ENCODE measurements at regions not wholly inside any gene's neighbourhood (a gene's known extent, or its start where the extent isn't known, plus 50 kb on each side); places are given as distances from the start of the nearest gene placed in this dataset.

DNA sequence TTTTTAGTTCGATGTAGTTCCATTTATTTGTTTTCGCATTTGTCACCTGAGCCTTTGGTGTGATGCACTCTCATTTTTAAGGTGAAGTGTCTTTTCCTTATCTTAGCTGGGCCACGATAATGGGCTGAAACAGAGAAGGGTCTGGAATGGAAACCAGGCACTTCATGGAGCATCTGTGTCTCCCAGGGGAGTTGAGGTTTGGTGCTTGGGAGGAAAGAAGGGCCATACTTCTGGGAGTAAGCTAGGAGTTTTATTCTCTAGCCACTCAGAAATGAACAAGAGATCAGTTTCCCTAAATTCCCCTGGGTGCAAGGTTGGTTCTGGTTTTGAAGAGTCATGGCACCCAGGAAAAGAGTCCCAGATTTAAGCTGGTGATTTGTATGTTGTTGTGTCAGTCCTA, 179.4 kb upstream of the CXCR4 start:
- TF ChIP-seq, protein P1, sequence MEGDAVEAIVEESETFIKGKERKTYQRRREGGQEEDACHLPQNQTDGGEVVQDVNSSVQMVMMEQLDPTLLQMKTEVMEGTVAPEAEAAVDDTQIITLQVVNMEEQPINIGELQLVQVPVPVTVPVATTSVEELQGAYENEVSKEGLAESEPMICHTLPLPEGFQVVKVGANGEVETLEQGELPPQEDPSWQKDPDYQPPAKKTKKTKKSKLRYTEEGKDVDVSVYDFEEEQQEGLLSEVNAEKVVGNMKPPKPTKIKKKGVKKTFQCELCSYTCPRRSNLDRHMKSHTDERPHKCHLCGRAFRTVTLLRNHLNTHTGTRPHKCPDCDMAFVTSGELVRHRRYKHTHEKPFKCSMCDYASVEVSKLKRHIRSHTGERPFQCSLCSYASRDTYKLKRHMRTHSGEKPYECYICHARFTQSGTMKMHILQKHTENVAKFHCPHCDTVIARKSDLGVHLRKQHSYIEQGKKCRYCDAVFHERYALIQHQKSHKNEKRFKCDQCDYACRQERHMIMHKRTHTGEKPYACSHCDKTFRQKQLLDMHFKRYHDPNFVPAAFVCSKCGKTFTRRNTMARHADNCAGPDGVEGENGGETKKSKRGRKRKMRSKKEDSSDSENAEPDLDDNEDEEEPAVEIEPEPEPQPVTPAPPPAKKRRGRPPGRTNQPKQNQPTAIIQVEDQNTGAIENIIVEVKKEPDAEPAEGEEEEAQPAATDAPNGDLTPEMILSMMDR (IDR thresholded peaks at IDR 0.05): no peak
- DNase-seq (no peak), ATAC-seq (no peak)
- Mint-ChIP-seq H3K36me3 (ENCODE audit: low read depth) (no peaks in the 10 kb centered on the region), H3K9me3 (no peaks in the 10 kb centered on the region), H3K4me1 (ENCODE audit: low read depth) (peaks cover 12% of the 10 kb centered on the region), H3K4me3 (no peak overlapping the region), H3K27ac (no peak overlapping the region), H3K27me3 (no peaks in the 10 kb centered on the region)
- ChIA-PET CTCF (no interaction called here), POLR2A (no interaction called here)
- intact Hi-C loops (cut with micrococcal nuclease): no loop called here

GRCh38 chr2:136295168-136295567, 177.2 kb upstream of the CXCR4 start:
- ChIA-PET CTCF (interaction anchor here (1.1 kb wide), 1 partner anchor 10 kb away, joined by 6 read pairs; no protein-coding TSS in a partner anchor), POLR2A (no interaction called here)
- H3K36me3 Mint-ChIP-seq (ENCODE audit: low read depth): no peaks in the 10 kb centered on the region
- intact Hi-C loops (cut with micrococcal nuclease): no loop called here
- H3K27me3 Mint-ChIP-seq: no peaks in the 10 kb centered on the region
- H3K4me1 Mint-ChIP-seq (ENCODE audit: low read depth): peaks cover 15% of the 10 kb centered on the region
- ATAC-seq: no peak
- DNase-seq: no peak
- H3K27ac Mint-ChIP-seq: no peak overlapping the region
- no peaks in the 10 kb centered on the region for H3K9me3 Mint-ChIP-seq
- TF ChIP-seq, protein P1 (IDR thresholded peaks at IDR 0.05): no peak
- H3K4me3 Mint-ChIP-seq: no peak overlapping the region

- DNase-seq: no peak
- ATAC-seq: no peak
- Mint-ChIP-seq H3K4me3 (no peak overlapping the region), H3K36me3 (ENCODE audit: low read depth) (no peaks in the 10 kb centered on the region), H3K27ac (no peak overlapping the region), H3K9me3 (no peaks in the 10 kb centered on the region), H3K4me1 (ENCODE audit: low read depth) (peaks cover 11% of the 10 kb centered on the region), H3K27me3 (no peaks in the 10 kb centered on the region)
- ChIA-PET POLR2A (no interaction called here), CTCF (no interaction called here)
- intact Hi-C loops (cut with micrococcal nuclease): no loop called here
- TF ChIP-seq, protein P1 (IDR thresholded peaks at IDR 0.05): no peak
These were observed 173.9 kb upstream of the CXCR4 start for GRCh38 chr2:136291871-136292270.

GRCh38 chr2:136290326-136290725, 172.4 kb upstream of the CXCR4 start:
- no peak overlapping the region for H3K27ac Mint-ChIP-seq
- POLR2A ChIA-PET: no interaction called here

DNA sequence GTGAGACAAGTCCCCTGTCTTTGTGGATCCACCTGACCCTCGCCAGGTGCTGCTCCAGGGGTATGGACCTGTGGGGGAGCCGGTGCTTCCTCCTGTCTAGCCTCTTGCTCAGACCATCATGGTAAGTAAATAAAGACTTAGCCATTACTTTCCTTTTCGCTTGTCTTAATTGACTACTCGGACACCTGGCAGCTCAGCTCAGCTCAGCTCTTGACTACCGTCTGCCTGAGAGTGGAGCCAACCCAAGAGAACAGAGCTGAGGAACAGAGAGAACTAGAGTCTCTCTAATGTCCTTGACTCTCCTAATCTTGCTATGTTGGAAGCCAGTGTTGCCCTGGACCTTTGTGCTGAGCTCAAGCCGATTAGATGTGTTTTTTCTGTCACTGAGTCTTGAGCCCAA, 170.3 kb upstream of the CXCR4 start:
- peaks cover 31% of the 10 kb centered on the region for H3K4me1 Mint-ChIP-seq (ENCODE audit: low read depth)
- TF ChIP-seq, protein P1 (IDR thresholded peaks at IDR 0.05): no peak
- H3K27ac Mint-ChIP-seq: no peak overlapping the region
- POLR2A ChIA-PET: interaction anchor here (0.6 kb wide), 1 partner anchor 69 kb away, joined by 3 read pairs; no protein-coding TSS in a partner anchor
- H3K36me3 Mint-ChIP-seq (ENCODE audit: low read depth): no peaks in the 10 kb centered on the region
- ATAC-seq: no peak
- H3K4me3 Mint-ChIP-seq: no peak overlapping the region
- no peaks in the 10 kb centered on the region for H3K9me3 Mint-ChIP-seq
- intact Hi-C loops (cut with micrococcal nuclease): no loop called here
- DNase-seq: no peak
- no peaks in the 10 kb centered on the region for H3K27me3 Mint-ChIP-seq
- CTCF ChIA-PET: interaction anchor here (0.9 kb wide), 1 partner anchor 16 kb away, joined by 3 read pairs; no protein-coding TSS in a partner anchor

More at GRCh38 chr2:136290326-136290725, 172.4 kb upstream of the CXCR4 start:
- Mint-ChIP-seq H3K27me3 (no peaks in the 10 kb centered on the region), H3K9me3 (no peaks in the 10 kb centered on the region), H3K4me3 (no peak overlapping the region), H3K36me3 (ENCODE audit: low read depth) (no peaks in the 10 kb centered on the region), H3K4me1 (ENCODE audit: low read depth) (peaks cover 13% of the 10 kb centered on the region)
- TF ChIP-seq, protein P1 (IDR thresholded peaks at IDR 0.05): no peak
- ATAC-seq (no peak), DNase-seq (no peak)
- CTCF ChIA-PET: no interaction called here
- intact Hi-C loops (cut with micrococcal nuclease): no loop called here

Data from activated CD8-positive, alpha-beta T cell treated with anti-CD3 and anti-CD28 coated beads for 36 hours (primary cell).